GM18498 (cell line): ENCODE measurements at regions not wholly inside any gene's neighbourhood (a gene's known extent, or its start where the extent isn't known, plus 50 kb on each side); places are given as distances from the start of the nearest gene placed in this dataset.
"Not testable (repeated sequence)": the region's sequence is repeated elsewhere in the genome, so short reads cannot be mapped to it uniquely, and the experiment has no call there.

ENCODE experiments used
- ATAC-seq: cut with Tn5 transposase; IDR thresholded peaks from one replicate; pipeline ENCODE4 v1.9.1; 2021; ENCODE audit warnings: mild to moderate bottlenecking, moderate library complexity; ENCODE audit not compliant: unreplicated experiment

GRCh38 chr4:26044524-26044923 lies 130.5 kb downstream of the SMIM20 start:
- ATAC-seq, result no peak

- no peak for ATAC-seq
These were observed 131.0 kb downstream of the SMIM20 start for GRCh38 chr4:26044983-26045382.

- ATAC-seq, result no peak
These were observed 133.8 kb downstream of the SMIM20 start for GRCh38 chr4:26047795-26048194.

GRCh38 chr4:26048378-26048882 lies 134.4 kb downstream of the SMIM20 start:
- ATAC-seq, result no peak

- no peak for ATAC-seq
These were observed 134.9 kb downstream of the SMIM20 start for GRCh38 chr4:26048950-26049349.

- ATAC-seq, result no peak
These were observed 135.4 kb downstream of the SMIM20 start for GRCh38 chr4:26049447-26049846.

GRCh38 chr4:26050212-26050643 lies 136.2 kb downstream of the SMIM20 start:
- ATAC-seq, result no peak

- no peak for ATAC-seq
These were observed 136.7 kb downstream of the SMIM20 start for GRCh38 chr4:26050671-26051070.

GRCh38 chr4:26051240-26051639 lies 137.2 kb downstream of the SMIM20 start:
- ATAC-seq, result no peak

GRCh38 chr4:26052663-26053541 lies 138.9 kb downstream of the SMIM20 start:
- ATAC-seq, result no peak

- ATAC-seq, result no peak
These were observed 139.7 kb downstream of the SMIM20 start for GRCh38 chr4:26053761-26054160.

- ATAC-seq, result no peak
These were observed 141.8 kb downstream of the SMIM20 start for GRCh38 chr4:26055855-26056254.

GRCh38 chr4:26056406-26056805 lies 142.4 kb downstream of the SMIM20 start:
- no peak for ATAC-seq

- ATAC-seq, result not testable (repeated sequence)
These were observed 143.8 kb downstream of the SMIM20 start for GRCh38 chr4:26057839-26058238.

GRCh38 chr4:26058537-26058936 lies 144.5 kb downstream of the SMIM20 start:
- ATAC-seq, result peak; percentile 88

- ATAC-seq, result no peak
These were observed 145.6 kb downstream of the SMIM20 start for GRCh38 chr4:26059391-26060154.

- no peak for ATAC-seq
These were observed 146.3 kb downstream of the SMIM20 start for GRCh38 chr4:26060286-26060685.

- no peak for ATAC-seq
These were observed 147.4 kb downstream of the SMIM20 start for GRCh38 chr4:26061248-26061986.

- ATAC-seq, result no peak
These were observed 148.2 kb downstream of the SMIM20 start for GRCh38 chr4:26062215-26062614.

- not testable (repeated sequence) for ATAC-seq
These were observed 150.0 kb downstream of the SMIM20 start for GRCh38 chr4:26064009-26064408.

GRCh38 chr4:26065833-26066232 lies 151.8 kb downstream of the SMIM20 start:
- no peak for ATAC-seq
